Neural crest cell (in vitro differentiated cells): ENCODE measurements at regions not wholly inside any gene's neighbourhood (a gene's known extent, or its start where the extent isn't known, plus 50 kb on each side); places are given as distances from the start of the nearest gene placed in this dataset.

Experiments used
- DNase-seq: peaks from one replicate; pipeline ENCODE4 v3.0.0; 2021; ENCODE audit warnings: low read depth, mixed read lengths, low spot score
- H3K27ac Mint-ChIP-seq: one replicate; pipeline ENCODE4 v1.8.0; 2021; ENCODE audit warnings: mild to moderate bottlenecking, mixed read lengths; ENCODE audit not compliant: unreplicated experiment
- H3K27me3 Mint-ChIP-seq: 2 replicates; pipeline ENCODE4 v1.8.0; 2021; ENCODE audit warnings: low read depth, mild to moderate bottlenecking, mixed read lengths
- H3K36me3 Mint-ChIP-seq: 2 replicates; pipeline ENCODE4 v1.8.0; 2021; ENCODE audit warnings: low read depth, mild to moderate bottlenecking, mixed read lengths
- H3K4me1 Mint-ChIP-seq: 2 replicates; pipeline ENCODE4 v1.8.0; 2021; ENCODE audit warnings: mixed read lengths
- H3K4me3 Mint-ChIP-seq: one replicate; pipeline ENCODE4 v1.8.0; 2021; ENCODE audit warnings: mild to moderate bottlenecking, mixed read lengths
- H3K9me3 Mint-ChIP-seq: 2 replicates; pipeline ENCODE4 v1.8.0; 2021; ENCODE audit warnings: mixed read lengths
- CTCF ChIP-seq: fragments of 200-600 bp; sonication (generic); conservative IDR thresholded peaks from 2 replicates; pipeline ENCODE4 v1.5.0; 2021; ENCODE audit warnings: antibody characterized with exemption, mild to moderate bottlenecking

GRCh38 chr1:115454837-115455511 is 116.9 kb upstream of the NGF start:
- H3K9me3 Mint-ChIP-seq = peaks cover 2% of the 10 kb centered on the region
- no peak for TF ChIP-seq CTCF
- no peak overlapping the region for H3K4me3 Mint-ChIP-seq
- no peak overlapping the region for H3K27ac Mint-ChIP-seq
- no peaks in the 10 kb centered on the region for H3K4me1 Mint-ChIP-seq
- peaks cover 2% of the 10 kb centered on the region for H3K27me3 Mint-ChIP-seq
- DNase-seq = no peak
- H3K36me3 Mint-ChIP-seq = no peaks in the 10 kb centered on the region

- Mint-ChIP-seq H3K9me3 (peaks cover 3% of the 10 kb centered on the region), H3K36me3 (no peaks in the 10 kb centered on the region), H3K4me3 (no peak overlapping the region), H3K27ac (no peak overlapping the region), H3K4me1 (no peaks in the 10 kb centered on the region), H3K27me3 (peaks cover 1% of the 10 kb centered on the region)
- no peak for TF ChIP-seq CTCF
- no peak for DNase-seq
These were observed 115.6 kb upstream of the NGF start for GRCh38 chr1:115453666-115454065.

GRCh38 chr1:115452600-115453329 is 114.7 kb upstream of the NGF start:
- Mint-ChIP-seq H3K4me1 (no peaks in the 10 kb centered on the region), H3K36me3 (no peaks in the 10 kb centered on the region), H3K4me3 (no peak overlapping the region), H3K27me3 (peaks cover 5% of the 10 kb centered on the region), H3K9me3 (peaks cover 3% of the 10 kb centered on the region), H3K27ac (no peak overlapping the region)
- DNase-seq = no peak
- no peak for TF ChIP-seq CTCF

GRCh38 chr1:115450501-115451040 is 112.5 kb upstream of the NGF start:
- Mint-ChIP-seq H3K27ac (no peak overlapping the region), H3K4me3 (no peak overlapping the region), H3K9me3 (peaks cover 3% of the 10 kb centered on the region), H3K27me3 (peaks cover 8% of the 10 kb centered on the region), H3K36me3 (no peaks in the 10 kb centered on the region), H3K4me1 (no peaks in the 10 kb centered on the region)
- TF ChIP-seq CTCF = no peak
- DNase-seq = no peak

- DNase-seq = no peak
- Mint-ChIP-seq H3K27ac (no peak overlapping the region), H3K4me1 (no peaks in the 10 kb centered on the region), H3K36me3 (no peaks in the 10 kb centered on the region), H3K27me3 (peaks cover 8% of the 10 kb centered on the region), H3K9me3 (peaks cover 3% of the 10 kb centered on the region), H3K4me3 (no peak overlapping the region)
- TF ChIP-seq CTCF = no peak
These were observed 110.4 kb upstream of the NGF start for GRCh38 chr1:115448282-115449044.
